ENCODE measurements at regions not wholly inside any gene's neighbourhood (a gene's known extent, or its start where the extent isn't known, plus 50 kb on each side); places are given as distances from the start of the nearest gene placed in this dataset.

DNA sequence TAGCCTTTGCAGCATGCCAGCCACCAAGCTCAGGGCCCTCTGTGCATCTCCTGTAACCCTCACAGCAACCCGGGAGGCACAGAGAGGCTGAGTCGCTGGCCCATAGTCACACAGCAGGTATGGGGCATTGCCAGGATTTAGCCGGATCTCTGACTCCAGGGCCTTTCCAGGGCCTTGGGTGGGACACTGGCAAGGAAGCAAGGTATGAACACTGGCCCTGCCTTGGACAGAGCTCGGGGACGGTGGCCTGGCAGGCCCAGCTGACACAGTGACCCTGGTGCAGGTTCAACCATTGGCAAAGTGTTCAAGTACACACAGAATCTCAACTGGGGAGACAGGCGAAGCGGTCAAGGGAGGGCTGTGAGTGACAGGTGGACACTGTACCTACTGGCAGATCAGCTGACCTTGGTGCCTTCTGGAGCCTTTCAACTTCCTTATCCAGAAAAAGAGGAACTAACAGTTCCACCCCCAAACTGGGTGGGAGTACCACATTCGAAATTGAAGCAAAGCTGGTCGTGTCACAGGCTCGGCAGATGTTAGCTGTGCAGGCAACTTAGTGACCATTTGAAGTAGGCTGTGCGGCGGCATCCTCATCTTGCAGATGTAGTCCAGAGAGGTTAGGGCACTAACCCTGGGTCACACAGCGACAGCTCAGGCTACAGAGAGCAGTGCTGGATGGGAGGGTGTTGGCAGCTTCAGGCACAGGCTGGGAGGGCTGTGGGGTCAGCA lies 287.4 kb downstream of the SEC14L1 start:
- Histone ChIP-seq H3K9me3 (no peaks in the 10 kb centered on the region), H3K36me3 (peaks cover 0 to 9% (median 0%) of the 10 kb centered on the region in 4 donors), H3K27me3 (no peaks in the 10 kb centered on the region), H3K4me1 (peaks cover 82 to 98% (median 87%) of the 10 kb centered on the region in 4 donors), H3K4me3 (no peak overlapping the region), H3K27ac (peak overlapping the region; percentile 85 to 93 (median 91))
- WGBS, 5 donors = 60 to 79% (median 62%) methylated on average over 13 of the region's 13 CpGs
- no peak for DNase-seq
- intact Hi-C loops (cut with DNase I; ENCODE audit: low total_unique reads) = loop anchor here (5.0 kb wide), 1 partner anchor 96 kb away; no protein-coding TSS in a partner anchor
- TF ChIP-seq CTCF (IDR thresholded peaks at IDR 0.05) = no peak
- TF ChIP-seq POLR2AphosphoS5 (IDR thresholded peaks at IDR 0.05) = no peak
- TF ChIP-seq POLR2A (IDR thresholded peaks at IDR 0.05) = no peak
- TF ChIP-seq EP300 (IDR thresholded peaks at IDR 0.05) = no peak

DNA sequence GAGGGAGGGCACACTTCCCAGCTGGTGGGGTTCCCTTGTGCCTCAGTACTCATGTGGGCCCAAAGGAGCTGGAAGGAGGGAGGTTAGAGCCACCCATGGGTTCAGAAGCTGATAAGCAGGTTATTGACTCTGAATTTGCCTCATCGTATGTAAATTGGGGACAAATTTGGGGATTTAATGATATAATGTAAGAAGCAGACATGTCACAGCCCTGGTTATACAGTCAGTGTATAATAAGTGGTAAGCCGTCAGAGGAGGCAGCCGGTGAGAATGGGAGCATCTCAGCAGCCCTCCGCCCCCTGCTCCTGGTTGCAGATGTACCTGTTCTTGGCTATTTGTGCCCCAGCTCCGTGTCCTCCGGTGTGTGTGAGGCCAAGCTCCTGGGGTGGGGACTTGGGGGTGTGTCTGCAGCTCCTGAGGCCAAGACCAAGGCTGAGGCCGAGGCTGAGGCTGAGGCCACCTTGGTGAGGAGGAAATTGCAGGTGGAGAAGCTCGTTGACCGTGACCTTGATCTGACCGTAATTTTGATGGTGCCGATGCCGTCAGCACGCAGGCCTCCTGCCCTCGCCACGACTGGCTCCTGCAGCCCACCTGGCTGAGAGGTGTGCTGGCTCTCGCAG lies 288.1 kb downstream of the SEC14L1 start:
- no peak for DNase-seq
- intact Hi-C loops (cut with DNase I; ENCODE audit: low total_unique reads) = loop anchor here (5.0 kb wide), 1 partner anchor 97 kb away; no protein-coding TSS in a partner anchor
- Histone ChIP-seq H3K4me3 (no peak overlapping the region), H3K9me3 (no peaks in the 10 kb centered on the region), H3K36me3 (peaks cover 0 to 9% (median 0%) of the 10 kb centered on the region in 4 donors), H3K27me3 (no peaks in the 10 kb centered on the region), H3K27ac (peak overlapping the region; percentile 27 to 93 (median 91)), H3K4me1 (peaks cover 83 to 98% (median 87%) of the 10 kb centered on the region in 4 donors)
- no peak for TF ChIP-seq CTCF (IDR thresholded peaks at IDR 0.05)
- no peak for TF ChIP-seq POLR2A (IDR thresholded peaks at IDR 0.05)
- no peak for TF ChIP-seq EP300 (IDR thresholded peaks at IDR 0.05)
- 38 to 69% (median 47%) methylated on average over 15 to 16 of the region's 16 CpGs for WGBS, 5 donors

- Histone ChIP-seq H3K27ac (peak overlapping the region; percentile 55 to 93 (median 91)), H3K4me1 (peaks cover 83 to 98% (median 87%) of the 10 kb centered on the region in 4 donors), H3K27me3 (no peaks in the 10 kb centered on the region), H3K36me3 (peaks cover 0 to 9% (median 0%) of the 10 kb centered on the region in 4 donors), H3K9me3 (no peaks in the 10 kb centered on the region), H3K4me3 (no peak overlapping the region)
- DNase-seq = no peak
- 30 to 42% (median 39%) methylated on average over 14 of the region's 14 CpGs for WGBS, 5 donors
- intact Hi-C loops (cut with DNase I; ENCODE audit: low total_unique reads) = loop anchor here (5.0 kb wide), 1 partner anchor 97 kb away; no protein-coding TSS in a partner anchor
- TF ChIP-seq CTCF (IDR thresholded peaks at IDR 0.05) = no peak
- TF ChIP-seq POLR2AphosphoS5 (IDR thresholded peaks at IDR 0.05) = no peak
- TF ChIP-seq EP300 (IDR thresholded peaks at IDR 0.05) = no peak
- TF ChIP-seq POLR2A (IDR thresholded peaks at IDR 0.05) = no peak
Measured at GRCh38 chr17:77429369-77429968, 288.7 kb downstream of the SEC14L1 start.

DNA sequence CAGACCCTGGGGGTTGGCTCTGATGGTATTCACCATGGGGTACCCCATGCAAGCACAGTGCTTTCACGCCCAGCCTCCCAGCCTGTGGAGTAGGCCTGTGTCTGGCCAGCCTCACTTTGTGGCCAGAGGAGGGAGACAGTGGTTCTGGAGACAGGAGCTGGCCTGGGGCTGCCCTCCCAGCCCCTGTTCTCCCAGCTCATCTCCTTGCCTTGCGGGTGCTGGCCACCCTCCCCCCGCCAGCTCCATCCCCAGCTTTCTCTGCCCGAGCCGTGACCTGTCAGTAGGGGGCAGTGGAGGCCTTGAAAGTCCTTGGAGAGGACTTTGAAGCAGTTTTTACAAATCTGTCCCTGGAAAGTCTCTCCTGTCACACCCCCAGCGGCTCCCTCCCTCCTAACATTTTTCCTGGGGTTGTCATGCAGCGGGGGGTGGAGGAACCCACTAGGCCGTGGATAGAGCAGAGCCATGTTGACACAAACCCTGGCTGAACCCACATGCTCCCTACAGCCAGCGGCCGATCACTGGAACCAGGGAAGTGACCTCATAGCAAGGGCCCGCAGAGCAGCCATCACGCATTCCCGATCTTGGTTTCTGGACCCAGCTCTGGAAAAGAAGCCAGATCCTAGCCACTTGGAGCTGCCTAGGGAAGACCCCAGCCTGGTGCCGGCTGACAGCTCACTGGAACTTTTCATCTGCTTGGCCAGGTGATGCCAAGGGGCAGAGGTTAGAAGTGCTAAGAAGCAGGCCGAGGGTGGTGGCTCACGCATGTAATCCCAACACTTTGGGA lies 289.4 kb downstream of the SEC14L1 start:
- DNase-seq = peak; percentile 85 to 96
- Histone ChIP-seq H3K9me3 (no peaks in the 10 kb centered on the region), H3K27me3 (no peaks in the 10 kb centered on the region), H3K27ac (peak overlapping the region; percentile 55 to 93 (median 91)), H3K36me3 (peaks cover 0 to 16% (median 1%) of the 10 kb centered on the region in 4 donors), H3K4me1 (peaks cover 83 to 98% (median 87%) of the 10 kb centered on the region in 4 donors), H3K4me3 (no peak overlapping the region)
- TF ChIP-seq POLR2AphosphoS5 (IDR thresholded peaks at IDR 0.05) (peak; percentile 77 to 92 (median 87)), EP300 (IDR thresholded peaks at IDR 0.05) (peak; percentile 75), POLR2A (IDR thresholded peaks at IDR 0.05) (no peak), CTCF (IDR thresholded peaks at IDR 0.05) (peak in 5 of 7 experiments; percentile 64 to 85 (median 75))
- 15 to 28% (median 23%) methylated on average over 14 to 16 of the region's 16 CpGs for WGBS, 5 donors
- intact Hi-C loops (cut with DNase I; ENCODE audit: low total_unique reads) = loop anchor here (5.0 kb wide), 2 partner anchors 62 to 98 kb away; no protein-coding TSS in a partner anchor

Measured in stomach (tissue), 8 donors.